NCI-H2107 (cell line): ENCODE measurements at regions not wholly inside any gene's neighbourhood (a gene's known extent, or its start where the extent isn't known, plus 50 kb on each side); places are given as distances from the start of the nearest gene placed in this dataset.
A peak's percentile ranks its signal among the peaks of the same experiment; 100 is the strongest.

Experiments
- DNase-seq: peaks from one replicate; lab custom pipeline; 2025; lab: John Stamatoyannopoulos, UW

GRCh38 chrX:131779306-131779705 lies 235.4 kb downstream of the OR13H1 start:
- DNase-seq, result no peak

GRCh38 chrX:131779741-131780140 lies 235.9 kb downstream of the OR13H1 start:
- DNase-seq, result no peak

GRCh38 chrX:131782646-131783045 lies 238.8 kb downstream of the OR13H1 start:
- DNase-seq, result no peak

- DNase-seq, result no peak
These were observed 239.4 kb upstream of the STK26 start for GRCh38 chrX:131783555-131784308.

- DNase-seq, result no peak
These were observed 233.4 kb upstream of the STK26 start for GRCh38 chrX:131789664-131790063.

- DNase-seq, result no peak
These were observed 231.3 kb upstream of the STK26 start for GRCh38 chrX:131791608-131792355.

GRCh38 chrX:131792356-131792749 lies 230.7 kb upstream of the STK26 start:
- DNase-seq, result no peak

GRCh38 chrX:131792789-131793462 lies 230.2 kb upstream of the STK26 start:
- no peak for DNase-seq

- DNase-seq, result no peak
These were observed 227.5 kb upstream of the STK26 start for GRCh38 chrX:131795442-131796229.

GRCh38 chrX:131801066-131801465 lies 222.0 kb upstream of the STK26 start:
- no peak for DNase-seq

- DNase-seq, result no peak
These were observed 221.2 kb upstream of the STK26 start for GRCh38 chrX:131801911-131802310.

GRCh38 chrX:131802836-131803626 lies 220.1 kb upstream of the STK26 start:
- DNase-seq, result no peak

GRCh38 chrX:131812847-131813825 lies 210.0 kb upstream of the STK26 start:
- DNase-seq, result no peak

GRCh38 chrX:131816551-131817136 lies 206.5 kb upstream of the STK26 start:
- no peak for DNase-seq

GRCh38 chrX:131818297-131818936 lies 204.7 kb upstream of the STK26 start:
- DNase-seq, result no peak

GRCh38 chrX:131821945-131822622 lies 201.0 kb upstream of the STK26 start:
- no peak for DNase-seq

GRCh38 chrX:131826572-131826971 lies 196.5 kb upstream of the STK26 start:
- no peak for DNase-seq

GRCh38 chrX:131827935-131828334 lies 195.2 kb upstream of the STK26 start:
- DNase-seq, result peak; percentile 34

- peak; percentile 3 for DNase-seq
These were observed 194.6 kb upstream of the STK26 start for GRCh38 chrX:131828482-131828881.
